ENCODE measurements at regions not wholly inside any gene's neighbourhood (a gene's known extent, or its start where the extent isn't known, plus 50 kb on each side); places are given as distances from the start of the nearest gene placed in this dataset.

DNA sequence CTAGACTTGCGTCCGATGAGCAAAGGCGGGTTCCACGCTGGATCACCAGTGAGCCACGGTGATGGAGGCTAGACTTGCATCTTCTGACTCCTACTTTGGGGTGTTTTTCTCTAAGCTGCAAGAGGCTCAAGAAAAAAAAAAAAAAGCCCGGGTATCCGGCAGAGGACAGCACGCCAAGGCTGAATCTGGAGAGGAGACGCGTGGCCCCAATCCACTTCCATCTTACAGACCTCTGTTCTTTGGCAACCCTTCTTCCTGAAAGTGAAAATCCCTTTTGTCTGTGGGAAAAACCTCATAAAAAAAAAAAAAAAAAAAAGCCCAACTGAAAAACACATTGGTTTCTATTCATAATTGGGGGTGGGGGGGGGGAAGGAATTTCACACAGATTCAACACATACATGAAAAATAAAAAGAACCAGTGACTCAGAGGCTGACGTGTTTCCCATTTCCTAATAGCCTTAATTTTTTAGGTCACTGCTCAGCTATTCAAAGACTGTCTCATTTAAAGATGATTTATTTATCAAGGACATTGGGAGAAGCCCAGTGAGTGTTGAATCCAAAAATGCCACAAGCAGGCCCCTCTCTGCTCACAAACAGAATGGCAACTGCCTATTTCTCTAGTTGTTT lies 258.3 kb downstream of the FOXL1 start:
- TF ChIP-seq POLR2A (IDR thresholded peaks at IDR 0.05; ENCODE audit: low read length) (no peak), GATA1 (IDR thresholded peaks at IDR 0.05; ENCODE audit: low read depth, low read length) (no peak)

Data from erythroblast (primary cell).